ENCODE measurements at regions not wholly inside any gene's neighbourhood (a gene's known extent, or its start where the extent isn't known, plus 50 kb on each side); places are given as distances from the start of the nearest gene placed in this dataset.

DNA sequence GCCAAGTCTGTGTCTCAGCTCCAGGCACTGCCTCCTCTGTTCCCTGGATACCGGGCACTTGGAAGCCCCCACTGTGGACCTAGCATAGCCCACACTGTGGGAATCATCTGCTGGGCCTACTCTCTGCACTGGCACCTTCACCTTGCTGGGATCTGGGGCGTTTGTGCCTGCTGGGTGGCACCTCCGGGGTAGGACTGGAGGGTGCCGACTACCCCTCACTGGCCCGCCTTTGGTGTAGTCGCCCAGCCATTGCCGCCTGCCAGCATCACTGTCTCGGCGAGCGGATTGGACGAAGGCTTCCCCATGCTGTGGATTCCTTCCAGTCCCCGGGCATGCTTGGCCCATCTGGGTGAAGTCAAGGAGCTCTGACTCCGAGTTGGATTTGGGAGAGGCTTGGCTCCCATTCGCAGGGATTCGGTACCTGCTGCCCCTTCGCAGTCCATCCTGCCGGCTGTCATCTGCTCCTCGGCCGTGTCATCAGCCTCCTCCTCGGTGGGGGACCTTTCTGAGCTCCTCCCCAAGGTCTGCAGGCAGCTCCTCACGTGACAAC lies 180.6 kb upstream of the HDAC4 start:
- TF ChIP-seq CTCF (IDR thresholded peaks at IDR 0.05; ENCODE audit: poor library complexity, severe bottlenecking): no peak
- no peak overlapping the region for H3K4me3 ChIP-seq (ENCODE audit: severe bottlenecking)
- H3K27me3 ChIP-seq (ENCODE audit: insufficient read depth, poor library complexity, severe bottlenecking): peaks cover 13% of the 10 kb centered on the region
- ATAC-seq (ENCODE audit: low read depth) (no peak), DNase-seq (ENCODE audit: low spot score) (peak; percentile 40)
- H3K4me1 ChIP-seq (ENCODE audit: insufficient read depth, poor library complexity, severe bottlenecking): no peaks in the 10 kb centered on the region
- H3K27ac ChIP-seq (ENCODE audit: poor library complexity, severe bottlenecking): no peak overlapping the region
- H3K9me3 ChIP-seq (ENCODE audit: severe bottlenecking): no peaks in the 10 kb centered on the region
- no peaks in the 10 kb centered on the region for H3K36me3 ChIP-seq (ENCODE audit: low read depth)

DNA sequence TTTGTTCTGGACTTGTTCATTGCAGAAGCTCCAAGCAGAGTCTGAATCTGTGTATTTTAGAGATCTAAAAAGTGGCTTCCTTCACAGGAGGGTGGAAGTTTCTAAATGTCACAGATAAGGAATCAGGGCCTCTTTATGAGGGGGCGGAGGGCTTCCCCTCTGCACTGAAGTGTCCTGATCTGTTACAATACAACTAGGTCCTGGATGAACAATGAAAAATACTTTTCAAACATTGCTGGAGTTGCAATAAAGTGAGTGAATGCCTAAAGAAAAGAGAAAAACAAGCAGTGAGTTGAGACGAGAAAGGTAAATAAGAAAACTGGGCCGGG lies 179.3 kb upstream of the HDAC4 start:
- Histone ChIP-seq H3K36me3 (ENCODE audit: low read depth) (no peaks in the 10 kb centered on the region), H3K4me3 (ENCODE audit: severe bottlenecking) (no peak overlapping the region), H3K27ac (ENCODE audit: poor library complexity, severe bottlenecking) (no peak overlapping the region), H3K9me3 (ENCODE audit: severe bottlenecking) (no peaks in the 10 kb centered on the region), H3K4me1 (ENCODE audit: insufficient read depth, poor library complexity, severe bottlenecking) (no peaks in the 10 kb centered on the region), H3K27me3 (ENCODE audit: insufficient read depth, poor library complexity, severe bottlenecking) (peaks cover 5% of the 10 kb centered on the region)
- no peak for TF ChIP-seq CTCF (IDR thresholded peaks at IDR 0.05; ENCODE audit: poor library complexity, severe bottlenecking)
- DNase-seq (ENCODE audit: low spot score) (no peak), ATAC-seq (ENCODE audit: low read depth) (no peak)

- Histone ChIP-seq H3K4me3 (ENCODE audit: severe bottlenecking) (no peak overlapping the region), H3K4me1 (ENCODE audit: insufficient read depth, poor library complexity, severe bottlenecking) (no peaks in the 10 kb centered on the region), H3K27ac (ENCODE audit: poor library complexity, severe bottlenecking) (no peak overlapping the region), H3K27me3 (ENCODE audit: insufficient read depth, poor library complexity, severe bottlenecking) (peaks cover 3% of the 10 kb centered on the region), H3K36me3 (ENCODE audit: low read depth) (no peaks in the 10 kb centered on the region), H3K9me3 (ENCODE audit: severe bottlenecking) (no peaks in the 10 kb centered on the region)
- DNase-seq (ENCODE audit: low spot score): no peak
- ATAC-seq (ENCODE audit: low read depth): no peak
- no peak for TF ChIP-seq CTCF (IDR thresholded peaks at IDR 0.05; ENCODE audit: poor library complexity, severe bottlenecking)
Measured at GRCh38 chr2:239579524-239580198, 178.8 kb upstream of the HDAC4 start.

GRCh38 chr2:239579081-239579480 lies 178.3 kb upstream of the HDAC4 start:
- ATAC-seq (ENCODE audit: low read depth) (no peak), DNase-seq (ENCODE audit: low spot score) (no peak)
- Histone ChIP-seq H3K4me3 (ENCODE audit: severe bottlenecking) (no peak overlapping the region), H3K4me1 (ENCODE audit: insufficient read depth, poor library complexity, severe bottlenecking) (no peaks in the 10 kb centered on the region), H3K36me3 (ENCODE audit: low read depth) (no peaks in the 10 kb centered on the region), H3K9me3 (ENCODE audit: severe bottlenecking) (no peaks in the 10 kb centered on the region), H3K27ac (ENCODE audit: poor library complexity, severe bottlenecking) (no peak overlapping the region), H3K27me3 (ENCODE audit: insufficient read depth, poor library complexity, severe bottlenecking) (peaks cover 9% of the 10 kb centered on the region)
- no peak for TF ChIP-seq CTCF (IDR thresholded peaks at IDR 0.05; ENCODE audit: poor library complexity, severe bottlenecking)

DNA sequence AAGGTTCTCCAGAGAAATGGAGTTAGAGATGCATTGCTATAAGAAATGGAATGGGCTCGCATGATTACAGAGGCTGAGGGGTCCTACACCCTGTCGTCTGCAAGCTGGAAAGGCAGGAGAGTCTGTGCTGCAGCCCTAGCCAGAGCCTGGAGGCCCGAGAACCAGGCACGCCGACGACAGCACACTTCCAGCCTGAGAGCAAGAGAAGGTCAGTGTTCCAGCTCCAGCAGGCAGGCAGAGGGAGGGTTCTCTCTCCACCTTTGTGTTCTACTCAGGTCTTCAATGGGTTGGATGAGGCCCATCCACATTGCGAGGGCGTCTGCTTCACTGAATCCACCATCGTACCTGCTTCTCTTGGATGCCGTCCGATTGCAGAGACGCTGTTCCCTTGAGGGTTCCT lies 177.6 kb upstream of the HDAC4 start:
- no peak for ATAC-seq (ENCODE audit: low read depth)
- Histone ChIP-seq H3K36me3 (ENCODE audit: low read depth) (no peaks in the 10 kb centered on the region), H3K27me3 (ENCODE audit: insufficient read depth, poor library complexity, severe bottlenecking) (peaks cover 14% of the 10 kb centered on the region), H3K27ac (ENCODE audit: poor library complexity, severe bottlenecking) (no peak overlapping the region), H3K4me1 (ENCODE audit: insufficient read depth, poor library complexity, severe bottlenecking) (no peaks in the 10 kb centered on the region), H3K9me3 (ENCODE audit: severe bottlenecking) (no peaks in the 10 kb centered on the region), H3K4me3 (ENCODE audit: severe bottlenecking) (no peak overlapping the region)
- no peak for TF ChIP-seq CTCF (IDR thresholded peaks at IDR 0.05; ENCODE audit: poor library complexity, severe bottlenecking)
- DNase-seq (ENCODE audit: low spot score): no peak
